Mesendoderm (in vitro differentiated cells): ENCODE measurements at regions not wholly inside any gene's neighbourhood (a gene's known extent, or its start where the extent isn't known, plus 50 kb on each side); places are given as distances from the start of the nearest gene placed in this dataset.
A peak's percentile ranks its signal among the peaks of the same experiment; 100 is the strongest.

ENCODE experiments used
- DNase-seq: peaks from one replicate; pipeline ENCODE4 v3.0.0; 2013
- H2AK5ac ChIP-seq: 2 replicates; pipeline ENCODE4 v1.6.1; 2013; ENCODE audit warnings: low read length, inconsistent platforms
- H2BK120ac ChIP-seq: 2 replicates; pipeline ENCODE4 v1.6.1; 2013; ENCODE audit warnings: low read depth, mild to moderate bottlenecking, low read length, moderate library complexity, mixed read lengths
- H2BK15ac ChIP-seq: replicated peaks from 2 replicates; pipeline ENCODE4 v1.6.1; 2013; ENCODE audit warnings: low read depth, mild to moderate bottlenecking, moderate library complexity
- H2BK5ac ChIP-seq: 2 replicates; pipeline ENCODE4 v1.6.1; 2013; ENCODE audit warnings: low read length, inconsistent platforms
- H3K18ac ChIP-seq: 2 replicates; pipeline ENCODE4 v1.6.1; 2013; ENCODE audit warnings: mild to moderate bottlenecking, low read length, mixed read lengths
- H3K23ac ChIP-seq: one replicate; pipeline ENCODE4 v1.6.1; 2013; ENCODE audit warnings: low read length
- H3K27ac ChIP-seq: 2 replicates; pipeline ENCODE4 v1.5.1; 2013; ENCODE audit warnings: low read depth, mild to moderate bottlenecking, inconsistent platforms, low read length, moderate library complexity
- H3K27me3 ChIP-seq: 2 replicates; pipeline ENCODE4 v1.6.1; 2013; ENCODE audit warnings: low read length, control low read depth, mild to moderate bottlenecking, inconsistent platforms; ENCODE audit not compliant: insufficient read depth, poor library complexity
- H3K36me3 ChIP-seq: 2 replicates; pipeline ENCODE4 v1.6.1; 2013; ENCODE audit warnings: low read length, inconsistent platforms; ENCODE audit not compliant: control insufficient read depth, insufficient read depth
- H3K4ac ChIP-seq: one replicate; pipeline ENCODE4 v1.6.1; 2013; ENCODE audit warnings: low read depth, mild to moderate bottlenecking, low read length, moderate library complexity
- H3K4me1 ChIP-seq: 2 replicates; pipeline ENCODE4 v1.6.1; 2013; ENCODE audit warnings: low read depth, low read length, inconsistent platforms; ENCODE audit not compliant: control insufficient read depth
- H3K4me2 ChIP-seq: 2 replicates; pipeline ENCODE4 v1.6.1; 2013; ENCODE audit warnings: low read length
- H3K4me3 ChIP-seq: 2 replicates; pipeline ENCODE4 v1.5.1; 2013; ENCODE audit warnings: mild to moderate bottlenecking, low read length
- H3K56ac ChIP-seq: one replicate; pipeline ENCODE4 v1.6.1; 2013; ENCODE audit warnings: low read length
- H3K79me1 ChIP-seq: 2 replicates; pipeline ENCODE4 v1.6.1; 2013; ENCODE audit warnings: low read length, inconsistent platforms
- H3K79me2 ChIP-seq: 2 replicates; pipeline ENCODE4 v1.6.1; 2013; ENCODE audit warnings: mild to moderate bottlenecking, low read length; ENCODE audit not compliant: control insufficient read depth, insufficient read depth
- H3K9ac ChIP-seq: 2 replicates; pipeline ENCODE4 v1.6.1; 2013; ENCODE audit warnings: low read length, inconsistent platforms
- H4K5ac ChIP-seq: one replicate; pipeline ENCODE4 v1.6.1; 2013; ENCODE audit warnings: low read length
- H4K8ac ChIP-seq: one replicate; pipeline ENCODE4 v1.6.1; 2013; ENCODE audit warnings: low read depth, mild to moderate bottlenecking, control low read depth, low read length, moderate library complexity
- WGBS: extraction: QIAGEN DNeasy Blood & Tissue Kit; methylation state at CpG from one replicate; pipeline ENCODE4 v1.1.7; 2013; ENCODE audit warnings: low lambda C conversion rate, missing lambda C conversion rate; ENCODE audit not compliant: insufficient coverage; ENCODE audit errors: extremely low coverage; 5-methylcytosine and 5-hydroxymethylcytosine counted together

DNA sequence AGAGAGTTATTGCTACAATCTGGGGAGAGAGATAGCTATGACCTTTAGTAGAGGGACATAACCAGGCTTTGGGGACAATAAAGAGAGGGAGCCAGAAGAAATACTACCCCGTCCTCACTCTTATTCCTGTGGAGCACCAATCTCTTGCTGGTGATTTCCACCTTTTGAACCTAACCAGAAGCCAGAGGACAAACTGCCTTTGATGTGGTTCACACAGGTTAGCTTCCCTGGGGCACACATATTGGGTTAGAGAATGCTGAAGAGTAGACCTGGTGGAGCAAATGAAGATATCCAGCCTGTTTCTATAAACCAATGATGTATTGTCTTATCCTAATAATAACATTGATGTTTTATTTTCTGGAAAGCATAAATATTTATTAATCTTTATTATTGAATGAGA, 399.3 kb downstream of the HTR7 start:
- no peak overlapping the region for H2BK120ac ChIP-seq
- H3K23ac ChIP-seq = no peak overlapping the region
- H3K36me3 ChIP-seq = no peaks in the 10 kb centered on the region
- H3K79me2 ChIP-seq = no peaks in the 10 kb centered on the region
- H3K27me3 ChIP-seq = no peaks in the 10 kb centered on the region
- H3K79me1 ChIP-seq = no peaks in the 10 kb centered on the region
- no peak overlapping the region for H3K4ac ChIP-seq
- WGBS = no CpG with 5 or more reads among the region's 1 CpG
- H3K4me2 ChIP-seq = no peak overlapping the region
- no peak overlapping the region for H3K18ac ChIP-seq
- no peak overlapping the region for H4K8ac ChIP-seq
- no peak overlapping the region for H3K4me3 ChIP-seq
- no peak overlapping the region for H2AK5ac ChIP-seq
- no peak overlapping the region for H4K5ac ChIP-seq
- H3K56ac ChIP-seq = no peak overlapping the region
- DNase-seq = peak; percentile 2
- H3K9ac ChIP-seq = no peak overlapping the region
- no peaks in the 10 kb centered on the region for H3K4me1 ChIP-seq
- no peak overlapping the region for H2BK5ac ChIP-seq
- no peak overlapping the region for H3K27ac ChIP-seq
- H2BK15ac ChIP-seq = no peak overlapping the region

DNA sequence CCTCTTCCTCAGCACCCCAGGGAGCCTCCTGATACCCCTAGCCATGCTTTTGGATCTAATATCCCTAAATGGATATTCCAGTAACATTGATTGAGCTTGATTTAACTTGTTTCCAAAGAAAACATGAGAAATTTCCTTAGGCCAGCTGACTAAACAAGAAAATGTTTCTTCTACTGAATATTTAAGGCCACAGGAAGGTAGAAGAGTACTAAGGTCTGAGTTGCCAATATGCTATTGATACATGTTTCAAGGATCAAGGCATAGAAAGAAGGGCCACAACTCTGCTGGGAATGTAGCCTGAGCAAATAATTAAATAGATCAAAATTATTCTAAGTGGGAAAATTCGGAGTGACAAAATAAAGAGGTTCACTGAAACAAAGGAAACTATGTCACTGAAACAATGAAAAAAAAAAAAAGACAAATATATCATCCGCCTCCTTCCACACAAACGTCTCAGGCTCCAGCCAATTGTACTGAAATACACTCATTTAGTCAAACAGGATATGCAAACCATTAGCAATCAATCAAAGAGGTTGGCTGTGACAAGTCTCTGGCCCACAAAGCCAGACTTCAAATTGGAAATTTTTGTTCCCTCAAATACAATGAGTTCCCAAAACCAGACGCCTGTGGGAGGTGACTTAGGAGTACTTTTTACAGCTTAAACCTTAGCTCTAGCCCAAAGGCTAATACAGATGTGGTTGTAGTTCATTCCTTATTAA, 396.2 kb downstream of the HTR7 start:
- no peaks in the 10 kb centered on the region for H3K36me3 ChIP-seq
- H3K18ac ChIP-seq = no peak overlapping the region
- H4K5ac ChIP-seq = no peak overlapping the region
- H3K23ac ChIP-seq = no peak overlapping the region
- H2BK120ac ChIP-seq = no peak overlapping the region
- no peak overlapping the region for H3K56ac ChIP-seq
- no peak overlapping the region for H2AK5ac ChIP-seq
- H4K8ac ChIP-seq = no peak overlapping the region
- H2BK5ac ChIP-seq = no peak overlapping the region
- H3K79me1 ChIP-seq = no peaks in the 10 kb centered on the region
- H2BK15ac ChIP-seq = no peak overlapping the region
- DNase-seq = peak; percentile 4
- H3K4me1 ChIP-seq = no peaks in the 10 kb centered on the region
- H3K4me3 ChIP-seq = no peak overlapping the region
- WGBS = no CpG with 5 or more reads among the region's 4 CpGs
- H3K79me2 ChIP-seq = no peaks in the 10 kb centered on the region
- no peak overlapping the region for H3K9ac ChIP-seq
- H3K4me2 ChIP-seq = no peak overlapping the region
- no peak overlapping the region for H3K4ac ChIP-seq
- H3K27me3 ChIP-seq = no peaks in the 10 kb centered on the region
- H3K27ac ChIP-seq = no peak overlapping the region

DNA sequence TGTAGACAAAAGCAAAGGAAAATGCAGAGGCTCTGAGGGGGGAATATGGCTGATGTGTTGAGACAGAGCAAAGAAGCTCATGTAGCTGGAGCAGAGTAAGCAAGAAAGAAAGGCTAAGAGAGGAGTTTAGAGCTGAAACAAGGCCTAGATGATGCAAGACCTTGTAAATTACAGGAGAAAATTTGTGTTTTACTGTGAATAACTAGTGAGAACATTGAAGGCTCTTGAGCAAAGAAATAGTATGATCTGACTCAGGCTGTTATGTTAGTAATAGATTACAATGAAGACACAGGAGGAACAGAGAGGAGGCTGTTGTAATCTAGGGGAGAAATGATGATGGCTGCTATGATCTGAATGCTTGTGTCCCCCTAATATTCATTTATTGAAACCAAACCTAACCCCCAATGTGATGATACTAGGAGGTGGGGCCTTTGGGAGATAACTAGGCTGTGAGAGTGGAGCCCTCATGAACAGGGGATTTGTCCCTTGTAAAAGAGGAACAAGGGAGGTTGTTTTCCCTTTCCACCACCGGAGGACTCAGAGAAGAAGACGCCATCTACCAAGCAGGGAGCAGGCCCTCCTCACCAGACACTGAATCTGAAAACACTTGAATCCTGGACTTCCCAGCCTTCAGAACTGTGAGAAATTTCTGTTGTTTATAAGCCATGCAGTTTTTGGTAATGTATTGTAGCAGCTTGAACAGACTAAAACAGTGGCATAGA, 394.9 kb downstream of the HTR7 start:
- H3K27ac ChIP-seq = no peak overlapping the region

DNA sequence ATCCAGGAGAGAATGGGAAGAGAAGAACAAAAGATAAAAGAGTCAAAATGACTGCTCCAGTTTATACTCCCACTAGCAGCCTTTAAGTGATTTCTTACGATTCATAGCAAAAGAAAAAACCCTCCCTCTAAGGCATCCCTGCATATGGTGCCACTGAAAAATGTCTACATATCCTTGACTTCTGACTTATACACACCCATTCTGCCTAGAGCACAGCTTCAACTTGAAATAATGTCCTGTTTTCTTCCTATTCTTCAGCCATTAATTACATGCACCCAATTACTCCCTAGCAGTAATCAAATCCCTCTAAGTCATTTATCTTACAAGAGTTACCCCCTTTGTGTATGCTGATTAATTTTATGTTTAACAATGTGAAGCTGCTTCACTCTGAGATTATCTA, 393.5 kb downstream of the HTR7 start:
- H3K9ac ChIP-seq = no peak overlapping the region
- no peaks in the 10 kb centered on the region for H3K79me1 ChIP-seq
- no peak overlapping the region for H3K4ac ChIP-seq
- H3K23ac ChIP-seq = no peak overlapping the region
- no peak overlapping the region for H4K5ac ChIP-seq
- H3K27ac ChIP-seq = no peak overlapping the region
- no peaks in the 10 kb centered on the region for H3K4me1 ChIP-seq
- no peak overlapping the region for H3K18ac ChIP-seq
- H3K56ac ChIP-seq = no peak overlapping the region
- no peaks in the 10 kb centered on the region for H3K79me2 ChIP-seq
- no peak overlapping the region for H4K8ac ChIP-seq
- no CpG with 5 or more reads among the region's 1 CpG for WGBS
- DNase-seq = no peak
- no peak overlapping the region for H2BK120ac ChIP-seq
- H2BK15ac ChIP-seq = no peak overlapping the region
- no peak overlapping the region for H2BK5ac ChIP-seq
- H3K36me3 ChIP-seq = no peaks in the 10 kb centered on the region
- no peak overlapping the region for H2AK5ac ChIP-seq
- H3K4me3 ChIP-seq = no peak overlapping the region
- H3K4me2 ChIP-seq = no peak overlapping the region
- no peaks in the 10 kb centered on the region for H3K27me3 ChIP-seq

More for the DNA sequence above, 394.9 kb downstream of the HTR7 start:
- no peaks in the 10 kb centered on the region for H3K79me1 ChIP-seq
- H2BK15ac ChIP-seq = no peak overlapping the region
- peak; percentile 15 for DNase-seq
- no peaks in the 10 kb centered on the region for H3K4me1 ChIP-seq
- no peak overlapping the region for H4K8ac ChIP-seq
- no peak overlapping the region for H2BK5ac ChIP-seq
- no peak overlapping the region for H3K4ac ChIP-seq
- no peak overlapping the region for H4K5ac ChIP-seq
- H3K4me2 ChIP-seq = no peak overlapping the region
- no CpG with 5 or more reads among the region's 2 CpGs for WGBS
- H3K36me3 ChIP-seq = no peaks in the 10 kb centered on the region
- H2AK5ac ChIP-seq = no peak overlapping the region
- no peak overlapping the region for H3K9ac ChIP-seq
- H3K18ac ChIP-seq = no peak overlapping the region
- no peak overlapping the region for H3K23ac ChIP-seq
- no peak overlapping the region for H3K56ac ChIP-seq
- H2BK120ac ChIP-seq = no peak overlapping the region
- no peaks in the 10 kb centered on the region for H3K27me3 ChIP-seq
- H3K4me3 ChIP-seq = no peak overlapping the region
- no peaks in the 10 kb centered on the region for H3K79me2 ChIP-seq

DNA sequence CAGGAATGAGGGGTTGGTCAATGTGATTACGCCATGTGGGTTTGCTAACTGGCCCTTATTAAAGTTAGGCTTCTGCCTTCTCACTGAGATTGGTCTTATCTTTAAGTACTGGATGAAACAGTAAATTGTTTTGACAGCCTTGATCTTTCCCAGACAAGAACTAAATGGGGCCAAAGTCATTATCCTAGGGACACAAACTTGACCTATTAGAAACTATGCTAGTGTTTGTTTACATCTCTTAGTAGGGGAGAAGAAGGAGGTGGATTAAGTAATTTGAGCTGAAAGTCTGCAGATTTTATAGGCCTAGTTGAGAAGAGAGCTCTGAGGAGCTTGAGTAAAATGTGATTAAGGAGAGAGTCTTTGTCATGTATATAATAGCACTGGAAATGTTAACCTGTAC, 386.9 kb downstream of the HTR7 start:
- Histone ChIP-seq H3K23ac (no peak overlapping the region), H3K56ac (no peak overlapping the region), H4K5ac (no peak overlapping the region), H2BK120ac (no peak overlapping the region), H2BK5ac (no peak overlapping the region), H3K4me1 (no peaks in the 10 kb centered on the region), H3K27ac (no peak overlapping the region), H3K18ac (no peak overlapping the region), H3K27me3 (no peaks in the 10 kb centered on the region), H2AK5ac (no peak overlapping the region), H3K4me2 (no peak overlapping the region), H3K4ac (no peak overlapping the region), H3K9ac (no peak overlapping the region), H3K36me3 (no peaks in the 10 kb centered on the region), H3K79me2 (no peaks in the 10 kb centered on the region), H3K4me3 (no peak overlapping the region), H2BK15ac (no peak overlapping the region), H3K79me1 (no peaks in the 10 kb centered on the region), H4K8ac (no peak overlapping the region)
- DNase-seq = no peak
- WGBS = no CpG with 5 or more reads among the region's 1 CpG

DNA sequence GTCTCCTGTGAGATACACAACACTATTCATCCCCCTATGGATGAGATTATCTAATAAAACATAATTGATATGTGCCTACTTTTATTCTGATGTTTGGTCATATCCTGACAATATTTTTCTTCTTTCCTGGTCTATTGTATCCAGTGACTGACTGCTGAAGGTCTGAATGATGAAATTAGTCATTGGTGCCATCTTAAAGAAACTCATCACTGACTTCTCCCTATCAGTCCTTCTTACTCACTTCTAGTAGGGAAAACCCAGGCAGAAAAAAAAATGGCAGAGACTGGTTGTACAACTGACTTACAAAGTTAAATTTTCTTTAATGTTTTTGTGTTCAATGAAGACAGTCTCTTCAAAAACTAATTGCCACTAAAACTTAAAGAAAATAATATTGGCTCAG, 377.4 kb downstream of the HTR7 start:
- Histone ChIP-seq H2AK5ac (no peak overlapping the region), H2BK15ac (no peak overlapping the region), H3K23ac (no peak overlapping the region), H2BK5ac (no peak overlapping the region), H4K8ac (no peak overlapping the region), H3K4me1 (no peaks in the 10 kb centered on the region), H4K5ac (no peak overlapping the region), H3K56ac (no peak overlapping the region), H3K9ac (no peak overlapping the region), H3K18ac (no peak overlapping the region), H3K79me1 (no peaks in the 10 kb centered on the region), H3K79me2 (no peaks in the 10 kb centered on the region), H2BK120ac (no peak overlapping the region), H3K27me3 (no peaks in the 10 kb centered on the region), H3K27ac (no peak overlapping the region), H3K4ac (no peak overlapping the region), H3K36me3 (no peaks in the 10 kb centered on the region), H3K4me3 (no peak overlapping the region), H3K4me2 (no peak overlapping the region)
- no peak for DNase-seq
